Left ventricle myocardium inferior (tissue), 1 donor: ENCODE measurements at regions not wholly inside any gene's neighbourhood (a gene's known extent, or its start where the extent isn't known, plus 50 kb on each side); places are given as distances from the start of the nearest gene placed in this dataset.

Experiments
- DNase-seq: peaks from one replicate; pipeline ENCODE4 v3.0.0-alpha.2; 2020
- H3K27ac ChIP-seq: fragments of 200-600 bp; replicated peaks from 2 replicates; pipeline ENCODE4 v1.8.0; 2021
- H3K27me3 ChIP-seq: fragments of 200-600 bp; 2 replicates; pipeline ENCODE4 v1.8.0; 2021; ENCODE audit warnings: low read depth
- H3K36me3 ChIP-seq: fragments of 200-600 bp; 2 replicates; pipeline ENCODE4 v1.8.0; 2021
- H3K4me1 ChIP-seq: fragments of 200-600 bp; 2 replicates; pipeline ENCODE4 v1.8.0; 2021
- H3K4me3 ChIP-seq: fragments of 200-600 bp; 2 replicates; pipeline ENCODE4 v1.8.0; 2021; ENCODE audit warnings: mild to moderate bottlenecking, moderate library complexity
- H3K9me3 ChIP-seq: fragments of 200-600 bp; replicated peaks from 2 replicates; pipeline ENCODE4 v1.8.0; 2021
- CTCF ChIP-seq: fragments of 200-600 bp; IDR thresholded peaks from 2 replicates; pipeline ENCODE4 v1.8.0; 2021; ENCODE audit warnings: antibody characterized with exemption, mild to moderate bottlenecking, borderline replicate concordance
- intact Hi-C: fragments of 100-400 bp; cut with micrococcal nuclease; formaldehyde crosslinking; loops from one replicate; pipeline ENCODE4 v1.11.0; 2022
- donor health status: DM: no; HTN: yes; CAD: no; lungs with severe emphysema.

GRCh38 chr3:193023218-193023617 lies 105.6 kb upstream of the MB21D2 start:
- Histone ChIP-seq H3K4me3 (no peak overlapping the region), H3K9me3 (no peaks in the 10 kb centered on the region), H3K27ac (no peak overlapping the region), H3K4me1 (no peaks in the 10 kb centered on the region), H3K36me3 (no peaks in the 10 kb centered on the region), H3K27me3 (no peaks in the 10 kb centered on the region)
- no peak for TF ChIP-seq CTCF
- DNase-seq = no peak
- intact Hi-C loops = no loop called here

- no peaks in the 10 kb centered on the region for H3K36me3 ChIP-seq
- TF ChIP-seq CTCF = no peak
These were observed 110.6 kb upstream of the MB21D2 start for GRCh38 chr3:193028258-193028657.

DNA sequence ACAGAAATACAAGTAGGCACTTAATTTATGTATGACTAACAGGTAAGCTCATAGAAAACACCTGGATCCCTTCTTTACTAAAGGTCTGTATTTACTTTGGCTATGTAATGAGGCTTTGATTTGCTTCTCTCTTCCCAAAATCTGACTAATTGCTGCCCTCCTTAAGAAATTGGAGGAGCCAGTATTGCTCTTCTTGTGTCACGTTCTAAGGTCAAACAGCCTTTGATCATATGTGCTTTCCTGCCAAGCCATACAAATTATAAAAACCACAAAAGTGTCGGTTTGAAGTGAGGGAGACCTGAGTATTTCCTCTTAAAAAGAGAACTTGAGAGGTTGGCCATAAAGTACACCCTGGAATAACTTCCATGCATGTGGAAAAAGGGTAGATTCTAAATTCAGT lies 112.1 kb upstream of the MB21D2 start:
- Histone ChIP-seq H3K4me3 (no peak overlapping the region), H3K9me3 (no peaks in the 10 kb centered on the region), H3K36me3 (no peaks in the 10 kb centered on the region), H3K27ac (no peak overlapping the region), H3K27me3 (peaks cover 10% of the 10 kb centered on the region), H3K4me1 (no peaks in the 10 kb centered on the region)
- intact Hi-C loops = no loop called here
- DNase-seq = no peak
- no peak for TF ChIP-seq CTCF

More at GRCh38 chr3:193028258-193028657, 110.6 kb upstream of the MB21D2 start:
- no peaks in the 10 kb centered on the region for H3K9me3 ChIP-seq
- intact Hi-C loops = no loop called here
- H3K27me3 ChIP-seq = no peaks in the 10 kb centered on the region
- no peak overlapping the region for H3K4me3 ChIP-seq
- no peak overlapping the region for H3K27ac ChIP-seq
- no peaks in the 10 kb centered on the region for H3K4me1 ChIP-seq
- no peak for DNase-seq

GRCh38 chr3:193030276-193030675 lies 112.6 kb upstream of the MB21D2 start:
- H3K36me3 ChIP-seq = no peaks in the 10 kb centered on the region
- intact Hi-C loops = no loop called here

GRCh38 chr3:193031911-193032310 lies 114.3 kb upstream of the MB21D2 start:
- no peak for TF ChIP-seq CTCF
- Histone ChIP-seq H3K27me3 (peaks cover 10% of the 10 kb centered on the region), H3K4me3 (no peak overlapping the region), H3K9me3 (no peaks in the 10 kb centered on the region), H3K27ac (no peak overlapping the region), H3K4me1 (no peaks in the 10 kb centered on the region), H3K36me3 (no peaks in the 10 kb centered on the region)
- no peak for DNase-seq
- intact Hi-C loops = no loop called here

More at GRCh38 chr3:193030276-193030675, 112.6 kb upstream of the MB21D2 start:
- TF ChIP-seq CTCF = no peak
- H3K27ac ChIP-seq = no peak overlapping the region
- H3K4me1 ChIP-seq = no peaks in the 10 kb centered on the region
- H3K4me3 ChIP-seq = no peak overlapping the region
- H3K9me3 ChIP-seq = no peaks in the 10 kb centered on the region
- H3K27me3 ChIP-seq = peaks cover 10% of the 10 kb centered on the region
- no peak for DNase-seq
